ENCODE measurements at regions not wholly inside any gene's neighbourhood (a gene's known extent, or its start where the extent isn't known, plus 50 kb on each side); places are given as distances from the start of the nearest gene placed in this dataset.

DNA sequence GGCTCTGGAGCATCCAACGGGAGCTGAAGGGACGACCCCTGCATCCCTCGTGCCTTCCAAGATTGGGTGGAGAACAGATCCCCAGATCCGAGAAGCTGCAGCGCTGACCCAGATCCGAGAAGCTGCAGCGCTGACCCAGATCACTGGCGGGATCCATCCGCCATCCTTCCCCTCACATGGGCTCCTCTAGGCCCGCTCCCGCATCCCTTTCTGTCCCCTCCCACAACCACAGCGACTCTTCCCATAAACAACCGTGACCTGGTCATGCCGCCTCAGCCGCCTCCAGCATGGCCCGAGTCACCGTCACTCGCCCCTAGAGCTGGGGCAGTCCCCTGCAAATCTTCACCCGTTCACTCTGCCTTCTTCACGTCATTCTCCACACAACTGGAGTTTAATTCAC lies 124.9 kb downstream of the UTP18 start:
- intact Hi-C loops (cut with DNase I) = no loop called here
- no peak for DNase-seq (ENCODE audit: low spot score)

- no peak for DNase-seq (ENCODE audit: low spot score)
- intact Hi-C loops (cut with DNase I) = no loop called here
Observed at GRCh38 chr17:51387582-51387981, 127.2 kb downstream of the UTP18 start.

DNA sequence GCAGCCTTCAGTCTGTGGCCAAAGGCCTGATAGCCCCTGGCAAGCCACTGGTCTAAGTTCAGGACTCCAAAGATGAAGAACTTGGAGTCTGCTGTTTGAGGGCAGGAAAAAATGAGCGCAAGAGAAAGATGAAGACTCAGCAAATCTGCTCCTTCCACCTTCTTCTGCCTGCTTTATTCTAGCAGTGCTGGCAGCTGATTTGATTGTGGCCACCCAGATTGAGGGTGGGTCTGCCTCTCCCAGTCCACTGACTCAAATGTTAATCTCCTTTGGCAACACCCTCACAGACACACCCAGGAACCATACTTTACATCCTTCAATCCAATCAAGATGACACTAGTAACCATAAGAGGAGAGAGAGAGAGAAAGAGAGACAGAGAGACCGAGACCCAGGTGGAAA lies 127.6 kb downstream of the UTP18 start:
- intact Hi-C loops (cut with DNase I) = no loop called here
- no peak for DNase-seq (ENCODE audit: low spot score)

DNA sequence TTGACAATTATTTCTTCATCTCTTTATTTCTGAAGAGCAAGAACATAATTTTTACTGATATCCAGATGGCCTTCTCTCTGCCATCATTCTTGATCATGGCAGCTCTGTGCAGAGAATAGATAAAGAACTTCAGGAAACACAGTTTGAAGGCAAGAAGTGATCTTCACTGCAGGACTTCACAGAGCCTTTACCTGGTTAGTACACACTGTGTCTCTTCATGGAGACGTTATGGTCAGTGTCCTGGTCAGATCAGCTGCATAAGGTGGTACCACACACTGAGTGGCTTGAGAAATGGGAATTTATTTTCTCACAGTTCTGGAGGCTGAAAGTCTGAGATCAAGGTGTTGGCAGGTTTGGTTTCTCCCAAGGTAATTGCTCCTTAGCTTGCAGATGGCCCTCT lies 129.5 kb downstream of the UTP18 start:
- intact Hi-C loops (cut with DNase I) = no loop called here
- no peak for DNase-seq (ENCODE audit: low spot score)

DNA sequence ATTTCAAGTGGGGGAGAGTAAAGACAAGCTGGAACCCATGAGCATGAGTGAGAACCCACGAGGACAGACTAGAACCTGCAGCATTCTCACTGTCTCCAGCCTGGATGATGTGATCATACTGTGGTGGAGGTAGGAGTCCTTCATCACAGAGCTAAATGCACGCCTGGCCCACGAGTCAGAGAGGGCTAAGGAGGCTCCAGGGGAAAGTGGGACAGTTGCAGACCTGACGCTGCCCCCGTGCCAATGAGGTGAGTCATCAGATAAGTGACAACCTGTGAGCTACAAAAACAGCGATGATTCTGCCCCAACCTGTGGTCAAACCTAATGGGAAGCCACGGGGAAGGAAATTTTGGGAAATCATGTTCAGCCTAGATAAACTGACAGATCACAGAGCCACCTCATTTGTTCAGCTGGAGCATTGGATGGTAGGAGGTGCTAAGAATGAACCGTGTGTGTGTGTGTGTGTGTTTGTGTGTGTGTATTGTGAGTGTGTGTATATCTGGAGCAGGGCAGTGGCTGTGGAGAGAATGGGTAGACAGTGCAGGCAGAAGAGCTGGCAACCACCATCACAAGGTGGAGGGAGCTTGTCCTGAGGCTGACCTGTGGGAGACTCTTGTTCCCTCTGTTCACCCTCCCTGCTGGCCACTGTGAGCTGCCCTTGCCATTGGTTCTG lies 131.8 kb downstream of the UTP18 start:
- no peak for DNase-seq (ENCODE audit: low spot score)
- intact Hi-C loops (cut with DNase I) = no loop called here

DNA sequence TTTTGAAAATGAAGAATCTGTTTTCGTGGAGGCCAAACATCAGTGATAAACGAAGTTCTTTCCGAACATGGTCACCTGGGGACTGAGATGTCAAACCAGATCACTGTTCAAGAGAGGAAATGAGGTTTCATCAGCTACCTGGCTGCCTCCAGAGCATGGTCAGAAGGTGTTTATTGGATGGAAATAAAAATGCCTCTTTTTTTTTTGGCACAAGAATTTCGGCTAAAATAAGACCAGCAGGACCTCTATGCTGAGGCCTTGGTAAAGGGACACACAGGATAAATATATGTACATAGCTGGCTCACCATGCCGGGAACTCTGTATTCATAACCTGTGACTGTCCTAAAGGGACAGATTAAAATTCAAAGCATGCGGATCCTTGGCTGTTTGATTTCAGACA lies 135.3 kb downstream of the UTP18 start:
- DNase-seq (ENCODE audit: low spot score) = no peak
- intact Hi-C loops (cut with DNase I) = no loop called here

DNA sequence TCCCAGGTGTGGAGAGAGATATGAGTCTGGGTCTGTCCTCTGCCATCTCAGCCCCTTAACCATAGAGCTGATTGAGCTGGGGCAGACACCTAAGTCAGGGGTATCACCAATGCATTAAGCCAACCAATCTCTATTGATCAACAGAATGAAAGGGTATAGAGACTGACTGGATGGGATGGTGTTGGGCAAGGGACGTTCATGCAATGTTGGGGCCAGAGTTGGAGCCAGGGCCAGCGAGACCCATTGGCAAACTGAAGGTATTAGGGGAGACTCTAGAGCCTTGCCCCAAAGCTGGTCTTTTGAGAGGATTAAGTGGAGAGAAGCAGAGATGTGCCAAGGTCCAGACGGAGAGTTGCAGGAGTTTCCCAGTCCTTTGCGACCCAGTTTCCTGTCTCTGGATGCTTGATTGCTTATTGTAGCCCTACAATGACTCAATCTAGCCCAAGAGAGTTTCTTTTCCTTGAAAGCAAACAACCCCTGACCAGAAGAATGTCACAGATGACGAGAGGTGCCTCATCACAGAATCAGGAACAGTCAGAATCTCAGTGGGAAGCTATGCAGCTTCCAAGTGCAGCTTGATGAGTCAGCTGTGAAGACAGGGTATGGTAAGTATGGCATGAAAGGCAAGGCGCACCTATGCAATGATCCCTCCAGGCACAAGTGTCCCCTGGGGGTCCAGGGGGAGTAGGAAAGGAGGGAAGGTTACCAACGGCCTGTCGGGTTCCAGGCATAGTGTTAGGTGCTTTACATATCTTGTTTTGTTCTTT lies 137.2 kb downstream of the UTP18 start:
- DNase-seq (ENCODE audit: low spot score) = no peak
- intact Hi-C loops (cut with DNase I) = no loop called here

GRCh38 chr17:51398128-51398525 lies 137.8 kb downstream of the UTP18 start:
- intact Hi-C loops (cut with DNase I) = no loop called here
- DNase-seq (ENCODE audit: low spot score) = no peak

DNA sequence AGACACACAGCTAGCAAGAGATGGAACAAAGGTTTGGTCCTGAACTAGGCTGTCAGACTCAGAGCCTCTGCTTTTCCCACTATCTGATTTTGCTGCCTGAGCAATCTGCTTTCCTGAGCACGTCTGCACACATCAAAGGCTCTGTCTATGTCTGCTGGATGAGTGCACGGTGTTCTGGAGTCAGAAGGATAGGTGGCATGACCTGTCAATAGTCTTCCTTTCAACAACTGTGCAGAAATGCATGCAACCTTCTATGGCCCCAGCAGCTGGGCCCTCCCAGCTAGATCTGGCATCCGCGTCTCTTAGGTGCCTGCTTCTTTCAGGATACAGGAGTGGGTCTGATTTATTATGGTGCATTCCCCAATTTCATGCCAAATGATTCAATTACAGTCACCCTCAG lies 138.3 kb downstream of the UTP18 start:
- intact Hi-C loops (cut with DNase I) = no loop called here
- DNase-seq (ENCODE audit: low spot score) = no peak

DNA sequence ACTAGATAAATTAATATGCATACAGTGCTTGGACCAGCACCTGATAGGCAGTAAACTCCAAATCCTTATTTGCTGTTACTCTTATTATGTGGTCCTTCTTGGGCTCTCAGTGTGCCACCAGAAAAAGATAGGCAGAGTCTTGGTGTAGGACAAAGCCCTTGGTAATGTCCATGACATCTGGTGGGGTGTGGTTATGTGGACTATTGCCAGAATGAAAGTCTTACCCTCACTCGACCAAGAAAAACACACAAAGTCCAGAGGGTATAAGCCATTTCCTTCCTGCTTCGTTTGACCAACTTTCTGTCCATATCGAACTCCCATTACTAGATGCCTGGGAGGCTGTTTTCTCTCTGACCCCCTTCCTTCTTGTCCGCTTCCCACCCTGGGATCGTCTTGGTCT lies 140.9 kb downstream of the UTP18 start:
- DNase-seq (ENCODE audit: low spot score) = no peak
- intact Hi-C loops (cut with DNase I) = no loop called here

DNA sequence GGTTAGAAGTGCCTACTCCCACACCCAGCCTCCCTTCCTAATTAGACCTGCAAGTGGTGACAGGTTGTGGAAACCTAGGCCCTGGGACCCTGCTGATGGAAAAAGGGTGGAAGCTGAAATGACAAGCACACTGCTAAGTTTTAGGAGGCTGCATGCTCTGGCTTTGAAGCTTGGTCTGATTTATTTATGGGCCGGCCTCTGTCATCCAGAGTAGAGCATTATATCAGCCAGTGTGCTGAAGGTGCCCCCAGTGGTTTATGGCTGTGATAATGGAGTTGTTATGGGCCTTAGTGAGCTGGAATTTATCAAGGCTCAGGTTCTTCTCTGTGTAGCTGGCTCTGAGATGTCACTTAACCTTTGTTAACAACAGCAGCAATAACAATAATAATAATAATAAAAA lies 142.6 kb downstream of the UTP18 start:
- intact Hi-C loops (cut with DNase I) = no loop called here

DNA sequence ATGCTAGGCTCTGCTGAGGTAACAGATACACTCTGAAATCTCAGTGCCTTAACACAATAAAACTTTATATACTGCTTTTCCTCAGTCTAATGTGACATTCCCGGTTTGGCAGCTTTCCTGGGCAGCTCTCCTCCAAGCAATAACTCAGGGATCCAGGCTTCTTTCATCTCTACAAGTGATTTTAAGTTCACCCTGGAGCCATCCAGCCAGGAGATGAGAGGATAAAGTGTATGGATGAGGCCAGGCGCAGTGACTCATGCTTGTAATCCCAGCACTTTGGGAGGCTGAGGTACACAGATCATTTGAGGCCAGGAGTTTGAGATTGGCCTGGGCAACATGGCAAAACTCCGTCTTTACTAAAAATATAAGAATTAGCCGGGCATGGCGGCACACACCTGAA lies 147.2 kb downstream of the UTP18 start:
- intact Hi-C loops (cut with DNase I) = no loop called here
- DNase-seq (ENCODE audit: low spot score) = no peak

More for the DNA sequence above, 142.6 kb downstream of the UTP18 start:
- no peak for DNase-seq (ENCODE audit: low spot score)

DNA sequence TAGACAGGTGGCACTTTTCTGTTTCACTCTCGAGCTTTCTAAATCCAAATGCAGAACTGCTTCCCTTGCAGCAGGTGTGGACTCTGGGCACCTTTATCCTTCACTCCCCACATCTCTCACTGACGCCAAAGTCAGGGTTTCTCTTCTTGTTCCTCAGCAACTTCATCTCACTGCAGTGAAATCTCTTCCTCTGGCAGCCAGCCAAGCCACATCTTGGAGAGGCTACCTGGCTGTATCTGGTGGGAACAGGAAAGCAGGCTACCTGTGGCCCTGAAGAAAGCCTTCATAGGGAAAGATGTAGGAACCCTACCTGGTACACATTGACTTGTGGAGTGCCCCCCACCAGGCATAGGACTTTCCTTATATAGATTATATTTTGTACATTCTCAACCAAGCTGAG lies 159.1 kb downstream of the UTP18 start:
- intact Hi-C loops (cut with DNase I) = no loop called here
- DNase-seq (ENCODE audit: low spot score) = no peak

DNA sequence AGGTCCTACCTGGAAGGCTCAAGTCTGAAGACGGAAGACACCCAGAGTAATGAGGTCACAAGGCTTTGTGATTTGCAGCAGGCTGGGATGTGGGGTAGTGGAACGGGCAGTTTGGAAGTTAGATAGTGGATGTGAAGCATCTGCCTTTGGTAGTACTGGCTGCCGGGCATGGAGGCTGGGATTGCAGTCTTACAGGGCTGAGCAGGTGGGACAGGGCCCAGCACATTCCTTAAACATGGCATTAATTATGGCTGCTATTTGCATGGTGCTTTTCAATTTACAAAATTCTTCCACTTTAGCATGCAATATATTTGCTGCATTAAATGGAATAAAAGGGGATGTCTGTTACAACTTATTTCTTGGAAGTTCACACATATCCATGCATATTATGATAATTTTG lies 161.2 kb downstream of the UTP18 start:
- DNase-seq (ENCODE audit: low spot score) = no peak
- intact Hi-C loops (cut with DNase I) = no loop called here

DNA sequence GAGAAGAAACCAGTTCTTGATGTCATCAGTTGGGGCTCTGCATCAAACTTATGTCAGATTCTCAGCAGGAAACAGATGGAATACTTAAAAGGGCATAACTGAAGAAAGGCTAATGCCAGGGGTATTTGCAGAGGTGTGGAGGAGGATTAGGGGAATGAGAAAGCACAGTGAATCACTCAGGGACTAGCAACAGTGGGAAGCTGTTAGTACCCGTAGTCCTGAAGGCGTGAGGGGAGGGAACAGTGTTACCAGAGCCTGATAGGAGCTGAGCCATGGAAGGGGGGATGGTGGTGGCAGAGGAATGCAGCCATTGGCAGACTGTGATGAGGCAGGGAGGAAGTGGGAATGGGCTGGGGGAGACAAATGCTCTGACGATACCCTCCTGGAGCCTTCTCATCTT lies 162.3 kb downstream of the UTP18 start:
- intact Hi-C loops (cut with DNase I) = no loop called here
- DNase-seq (ENCODE audit: low spot score) = no peak

DNA sequence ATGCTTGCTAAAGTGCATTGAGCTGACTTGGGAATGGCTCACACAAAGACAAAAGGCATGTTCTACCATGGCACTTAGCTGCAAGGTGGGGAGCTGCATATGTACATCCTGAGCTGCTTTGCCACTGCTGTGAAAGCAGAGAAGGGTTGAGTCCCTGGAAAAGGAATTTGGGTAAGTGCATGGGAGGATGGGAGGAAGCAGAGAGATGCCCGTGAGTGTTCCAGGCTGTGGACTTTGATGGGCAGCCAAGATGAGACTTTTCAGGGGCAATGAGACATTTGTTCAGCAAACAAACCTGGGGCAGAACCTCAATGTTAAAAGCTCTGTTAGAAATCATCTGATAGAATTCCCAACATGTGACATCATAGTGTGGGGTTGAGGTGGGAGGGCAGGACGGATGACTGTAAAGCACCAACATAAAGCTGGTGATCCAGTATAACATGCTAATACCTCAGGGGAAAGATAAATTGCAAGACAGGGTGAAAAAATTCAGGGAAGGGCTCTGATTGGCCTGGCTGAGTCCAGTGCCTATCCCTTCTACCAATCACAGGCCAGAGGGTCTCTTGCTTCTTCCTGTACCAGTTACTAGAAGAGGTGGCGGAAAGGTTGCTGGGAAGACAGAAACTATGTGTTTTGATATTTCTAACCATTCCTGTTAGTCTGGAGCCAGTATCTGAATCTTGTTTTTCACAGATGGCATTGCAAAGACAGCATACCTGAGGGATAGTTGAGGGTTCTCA lies 163.2 kb downstream of the UTP18 start:
- intact Hi-C loops (cut with DNase I) = no loop called here
- DNase-seq (ENCODE audit: low spot score) = no peak

GRCh38 chr17:51425773-51426172 lies 165.4 kb downstream of the UTP18 start:
- intact Hi-C loops (cut with DNase I) = no loop called here
- DNase-seq (ENCODE audit: low spot score) = no peak

GRCh38 chr17:51427323-51427811 lies 167.0 kb downstream of the UTP18 start:
- intact Hi-C loops (cut with DNase I) = no loop called here

DNA sequence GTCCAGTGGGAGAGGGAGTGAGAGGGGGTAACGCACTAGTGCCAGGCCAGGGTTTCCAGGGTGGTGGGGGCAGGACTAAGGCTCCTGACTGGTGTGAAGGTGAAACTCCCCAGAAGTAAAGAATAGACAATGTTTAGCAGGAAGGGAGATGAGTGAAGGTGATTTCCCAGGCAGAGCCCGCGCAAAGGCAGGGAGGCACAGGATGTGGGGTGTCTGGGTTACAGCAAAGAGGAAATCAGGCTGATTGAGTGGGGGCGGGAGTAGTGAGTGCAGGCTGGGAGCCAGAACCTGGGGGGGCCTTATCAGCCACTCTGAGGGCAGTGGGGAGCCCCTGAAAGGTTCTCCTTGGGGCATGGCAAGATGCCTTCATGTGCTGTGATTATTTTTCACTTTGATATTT lies 167.5 kb downstream of the UTP18 start:
- DNase-seq (ENCODE audit: low spot score) = no peak
- intact Hi-C loops (cut with DNase I) = no loop called here

More at GRCh38 chr17:51427323-51427811, 167.0 kb downstream of the UTP18 start:
- DNase-seq (ENCODE audit: low spot score) = no peak

Data from posterior vena cava (tissue), 2 donors.